HG02588 (cell line): ENCODE measurements at regions not wholly inside any gene's neighbourhood (a gene's known extent, or its start where the extent isn't known, plus 50 kb on each side); places are given as distances from the start of the nearest gene placed in this dataset.

Experiments
- ATAC-seq: cut with Tn5 transposase; IDR thresholded peaks from one replicate; pipeline ENCODE4 v1.9.1; 2021; ENCODE audit warnings: mild to moderate bottlenecking, moderate library complexity; ENCODE audit not compliant: unreplicated experiment

DNA sequence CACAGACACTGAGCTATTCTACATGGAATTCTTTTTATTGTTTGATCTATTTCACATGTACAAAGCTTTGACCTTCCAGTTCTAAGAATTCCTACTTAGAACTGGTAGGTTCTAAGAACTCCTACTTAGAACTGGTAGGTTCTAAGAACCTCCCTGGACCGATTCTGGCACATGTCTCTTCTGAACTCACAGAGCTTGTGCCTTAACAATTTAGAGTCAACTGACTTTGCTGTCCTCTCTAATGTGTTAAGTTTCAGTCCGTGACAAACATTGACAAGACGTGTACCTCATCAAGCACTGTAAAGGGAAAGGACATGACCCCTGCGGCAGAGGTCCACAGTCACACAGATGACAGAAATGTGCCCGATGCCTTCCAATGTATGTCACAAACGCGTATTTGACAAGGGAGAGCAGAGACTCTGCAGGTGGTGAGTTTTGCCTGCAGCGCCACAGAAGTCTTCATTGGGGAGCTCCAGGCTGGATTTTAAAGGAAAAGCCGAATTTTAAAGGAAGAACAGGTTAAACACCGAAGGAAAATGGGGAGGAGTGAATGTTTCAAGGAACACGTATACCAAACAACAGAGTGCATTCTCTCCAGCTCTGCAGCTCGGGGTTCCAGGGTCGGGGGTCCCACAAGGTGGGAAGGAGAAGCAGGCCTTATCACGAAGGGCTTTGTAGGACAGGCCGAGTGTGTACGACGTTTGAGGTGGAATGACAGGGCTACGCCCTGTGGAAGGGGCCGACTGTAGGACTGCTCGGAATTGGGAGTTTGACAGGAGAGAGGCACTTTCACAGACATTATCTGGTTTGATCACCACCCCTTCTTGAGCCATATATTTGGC, 161.1 kb upstream of the KLF14 start:
- ATAC-seq, result no peak

- no peak for ATAC-seq
These were observed 162.3 kb upstream of the KLF14 start for GRCh38 chr7:130896051-130896881.

DNA sequence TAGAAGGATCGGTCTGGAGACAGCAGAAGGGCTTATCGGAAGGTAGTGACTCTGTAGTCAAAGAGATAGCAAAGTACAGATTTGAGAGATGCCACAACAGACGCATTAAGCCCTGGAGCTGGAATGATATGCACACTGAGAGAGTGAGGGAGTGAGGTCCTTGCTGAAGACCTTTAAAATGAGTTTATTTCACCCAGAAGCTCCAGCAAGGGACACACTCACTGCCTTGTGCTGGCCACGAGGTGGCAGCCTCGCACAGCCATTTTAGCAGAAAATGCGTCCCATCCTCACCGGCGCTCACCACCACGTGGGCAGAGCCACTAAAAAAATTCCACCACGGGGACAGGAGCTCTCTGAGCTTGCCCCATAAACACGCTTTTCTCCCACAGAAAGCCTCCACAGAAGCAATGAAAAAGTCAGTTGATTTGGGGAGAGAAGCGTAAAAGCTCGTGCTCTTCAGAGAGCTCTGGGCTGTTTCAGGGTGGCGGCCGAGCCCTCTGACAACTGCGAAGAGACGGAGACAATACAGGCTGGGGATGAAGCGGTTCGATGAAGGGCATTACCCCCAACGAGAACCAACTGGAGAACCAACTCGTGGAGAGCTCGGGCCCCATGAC, 163.0 kb upstream of the KLF14 start:
- no peak for ATAC-seq

GRCh38 chr7:130897515-130898419, 163.8 kb upstream of the KLF14 start:
- no peak for ATAC-seq

DNA sequence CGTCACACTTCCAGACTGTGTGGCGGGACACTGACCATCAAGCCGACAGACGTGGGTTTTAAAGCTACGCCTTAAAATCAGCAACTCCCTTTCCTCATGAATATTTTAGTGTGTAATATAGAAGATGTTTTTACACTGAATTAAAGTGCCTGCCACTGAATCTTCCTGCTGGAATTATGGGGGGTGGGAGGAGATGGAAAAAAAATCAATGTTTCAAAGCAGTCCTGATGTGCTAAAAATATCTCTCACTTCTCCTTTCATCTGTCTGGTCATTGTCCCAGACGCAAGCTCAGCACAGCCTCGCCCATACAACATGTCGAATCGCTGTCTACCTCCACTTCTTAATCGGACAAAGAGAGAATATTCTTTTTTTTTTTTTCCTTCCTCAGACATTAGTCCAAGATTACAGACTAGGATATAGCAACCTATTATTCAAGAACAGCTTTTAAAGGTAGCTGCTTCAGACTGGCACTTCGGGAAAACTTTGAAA, 165.1 kb upstream of the KLF14 start:
- ATAC-seq, result no peak

GRCh38 chr7:130899638-130900401, 165.8 kb upstream of the KLF14 start:
- ATAC-seq, result no peak

GRCh38 chr7:130900471-130901076, 166.6 kb upstream of the KLF14 start:
- ATAC-seq, result no peak

GRCh38 chr7:130901209-130901783, 167.3 kb upstream of the KLF14 start:
- no peak for ATAC-seq

GRCh38 chr7:130902755-130903357, 168.8 kb upstream of the KLF14 start:
- no peak for ATAC-seq

DNA sequence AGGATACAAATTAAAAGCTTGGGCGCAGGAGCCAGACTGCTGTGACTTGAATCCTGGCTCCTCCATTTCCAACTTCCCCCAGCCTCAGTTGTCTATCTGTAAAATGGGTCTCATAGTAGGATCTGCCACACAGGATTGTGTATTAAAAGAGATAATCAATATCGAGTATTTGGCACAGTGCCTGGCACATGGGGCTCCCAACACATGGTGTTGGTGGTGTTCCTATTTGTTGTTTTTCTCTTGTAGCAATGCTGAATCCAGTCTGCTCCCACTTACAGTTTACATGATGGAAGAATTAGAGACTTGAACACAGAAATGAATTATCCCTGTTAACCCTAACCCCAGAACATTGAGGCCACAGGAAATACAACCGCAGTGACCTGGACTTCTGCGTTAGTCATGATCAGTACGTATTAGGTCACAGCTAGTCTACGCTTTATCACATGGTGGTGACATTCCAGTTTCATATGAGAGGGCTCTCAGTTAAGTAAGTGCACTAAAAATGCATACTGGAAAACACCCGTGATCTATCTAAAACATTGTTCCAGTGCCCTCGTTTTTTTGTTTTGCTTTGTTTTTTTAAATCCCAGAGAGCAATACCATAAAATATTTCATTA, 169.5 kb upstream of the KLF14 start:
- ATAC-seq, result no peak

DNA sequence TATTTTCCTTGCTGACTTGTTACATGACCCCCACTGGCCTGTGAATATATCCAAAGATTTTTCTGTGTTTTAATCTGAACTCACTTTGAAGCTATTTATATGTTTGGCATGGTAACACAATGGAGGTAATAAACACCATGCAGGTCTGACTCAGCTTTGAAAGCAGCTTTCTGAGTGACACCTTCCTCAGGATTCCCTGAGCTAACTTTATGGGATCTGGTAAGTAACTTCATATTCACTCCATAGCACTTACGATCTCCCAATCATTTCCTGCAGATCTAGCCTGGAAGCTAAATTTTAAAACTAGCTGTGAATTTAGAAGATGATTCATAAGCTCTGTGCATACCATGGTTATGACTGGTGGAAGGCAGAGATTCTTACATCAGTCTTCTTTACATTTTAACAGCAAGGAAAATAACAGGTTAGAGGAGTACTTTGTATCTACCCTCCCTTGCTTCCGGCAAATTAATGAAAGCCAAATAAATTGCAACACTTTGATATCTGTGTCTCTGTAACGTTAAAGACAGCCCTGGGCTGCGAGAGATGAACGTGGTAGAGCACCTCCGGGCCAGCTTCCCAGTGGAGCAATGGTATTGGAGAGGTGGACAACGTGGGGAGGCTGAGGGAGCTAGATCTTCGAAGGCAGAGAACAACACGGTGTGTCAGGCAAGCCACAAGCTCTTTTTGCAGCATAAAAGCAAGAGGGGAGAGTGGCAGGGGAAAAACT, 170.2 kb upstream of the KLF14 start:
- no peak for ATAC-seq

DNA sequence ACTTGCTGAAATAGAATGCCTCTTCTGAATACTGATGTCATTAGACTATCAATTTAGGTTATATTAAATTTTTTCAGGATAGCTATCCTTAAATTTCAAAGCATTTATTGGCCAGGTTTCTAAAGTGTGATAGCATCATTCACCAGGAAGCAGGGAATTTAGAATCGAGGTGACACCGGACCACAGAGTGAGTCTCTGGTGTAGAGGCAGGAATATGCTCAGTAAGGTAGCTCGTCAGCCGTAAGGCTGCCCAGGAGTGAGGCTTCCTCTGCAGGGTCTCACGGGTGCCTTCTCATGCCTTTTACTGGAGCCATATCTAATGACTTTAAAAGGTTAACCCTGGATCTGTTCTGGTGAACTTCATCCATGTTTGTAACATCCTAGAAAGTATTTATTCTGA, 170.8 kb upstream of the KLF14 start:
- no peak for ATAC-seq

- ATAC-seq, result no peak
These were observed 172.6 kb upstream of the KLF14 start for GRCh38 chr7:130906575-130906974.

DNA sequence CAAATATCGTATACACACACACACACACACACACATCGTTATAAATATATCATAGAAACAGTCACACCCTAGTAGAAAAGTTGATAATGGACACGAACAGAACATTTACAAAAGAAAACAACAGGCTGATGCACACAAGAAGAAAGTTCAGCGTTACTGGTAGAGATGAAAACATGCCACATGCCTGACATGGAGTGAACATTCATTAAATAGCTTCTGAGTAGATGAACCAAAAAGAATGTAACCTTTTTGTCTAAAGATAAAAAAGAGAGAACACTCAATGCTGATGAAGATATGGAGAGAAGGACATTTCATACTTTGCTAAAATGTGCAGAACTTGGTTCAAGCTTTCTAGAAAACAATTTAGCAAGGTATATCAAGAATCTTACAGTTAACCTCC, 173.4 kb upstream of the KLF14 start:
- no peak for ATAC-seq

DNA sequence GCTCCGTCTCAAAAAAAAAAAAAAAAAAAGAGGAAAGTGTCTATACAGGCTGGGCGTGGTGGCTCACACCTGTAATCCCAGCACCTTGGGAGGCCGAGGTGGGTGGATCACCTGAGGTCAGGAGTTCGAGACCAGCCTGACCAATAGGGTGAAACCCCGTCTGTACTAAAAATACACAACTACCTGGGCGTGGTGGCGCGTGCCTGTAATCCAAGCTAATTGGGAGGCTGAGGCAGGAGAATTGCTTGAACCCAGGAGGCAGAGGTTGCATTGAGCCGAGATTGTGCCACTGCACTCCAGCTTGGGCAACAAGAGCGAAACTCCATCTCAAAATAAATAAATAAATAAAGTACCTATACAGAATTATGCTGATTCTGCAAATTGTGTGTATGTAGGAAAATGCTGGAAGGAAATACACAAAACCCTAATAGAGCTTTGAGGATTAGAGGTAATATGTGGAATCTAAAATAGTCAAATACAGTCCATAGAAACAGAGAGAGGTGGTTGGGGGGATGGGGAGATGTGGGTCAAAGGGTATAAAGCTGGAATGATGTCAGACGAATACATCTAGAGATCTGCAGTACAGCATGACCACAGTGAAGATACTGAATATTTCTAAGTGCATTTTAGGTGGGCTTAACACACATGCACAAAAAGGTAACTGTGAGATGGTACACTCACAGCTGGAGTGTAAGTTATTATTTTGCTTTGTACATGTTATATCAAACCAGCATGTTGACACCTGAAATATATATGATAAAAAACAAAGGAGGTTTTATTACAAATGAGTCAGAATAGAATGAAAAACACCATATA, 174.5 kb upstream of the KLF14 start:
- no peak for ATAC-seq

DNA sequence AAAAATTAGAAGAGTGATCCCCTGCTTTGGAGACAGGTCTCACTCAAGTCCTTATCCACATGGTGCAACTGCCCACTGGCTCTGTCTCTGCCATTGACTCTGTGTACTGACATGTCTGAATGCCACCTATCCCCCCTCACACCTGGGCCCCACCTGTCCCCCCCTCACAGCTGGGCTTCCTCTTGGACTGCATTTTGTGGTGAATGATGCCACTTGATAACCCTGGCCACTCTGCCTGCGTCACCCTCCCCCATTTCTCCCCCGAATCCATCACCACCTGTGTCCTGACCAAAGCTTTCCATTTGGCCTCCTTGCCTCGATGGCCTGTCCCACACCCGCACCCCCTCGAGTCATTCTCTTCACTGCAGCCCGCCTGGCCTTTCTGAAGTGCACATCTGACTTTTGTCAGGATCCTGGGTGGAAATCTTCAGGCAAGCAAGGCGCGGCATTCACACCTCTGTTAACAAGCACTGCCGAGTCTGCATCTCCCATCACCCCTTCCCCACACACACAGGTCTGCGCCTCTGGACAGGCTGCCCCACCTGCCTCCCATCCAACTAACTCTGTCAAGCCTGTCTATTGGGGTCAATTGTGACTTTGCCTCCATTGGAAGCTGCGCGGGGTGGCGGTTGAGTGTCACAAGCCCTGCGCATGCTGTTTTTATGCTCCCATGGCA, 175.3 kb upstream of the KLF14 start:
- ATAC-seq, result no peak
